IPS-18c (cell line): ENCODE measurements at regions not wholly inside any gene's neighbourhood (a gene's known extent, or its start where the extent isn't known, plus 50 kb on each side); places are given as distances from the start of the nearest gene placed in this dataset.
"Not testable (repeated sequence)": the region's sequence is repeated elsewhere in the genome, so short reads cannot be mapped to it uniquely, and the experiment has no call there.

Experiments
- H3K4me3 ChIP-seq: 2 replicates; pipeline ENCODE4 v1.7.0; 2013; ENCODE audit warnings: low read depth, mild to moderate bottlenecking, low read length, moderate library complexity; ENCODE audit not compliant: insufficient read depth
- H3K9me3 ChIP-seq: one replicate; pipeline ENCODE4 v1.6.1; 2013; ENCODE audit warnings: mild to moderate bottlenecking, low read length, moderate library complexity; ENCODE audit not compliant: control insufficient read depth, insufficient read depth

DNA sequence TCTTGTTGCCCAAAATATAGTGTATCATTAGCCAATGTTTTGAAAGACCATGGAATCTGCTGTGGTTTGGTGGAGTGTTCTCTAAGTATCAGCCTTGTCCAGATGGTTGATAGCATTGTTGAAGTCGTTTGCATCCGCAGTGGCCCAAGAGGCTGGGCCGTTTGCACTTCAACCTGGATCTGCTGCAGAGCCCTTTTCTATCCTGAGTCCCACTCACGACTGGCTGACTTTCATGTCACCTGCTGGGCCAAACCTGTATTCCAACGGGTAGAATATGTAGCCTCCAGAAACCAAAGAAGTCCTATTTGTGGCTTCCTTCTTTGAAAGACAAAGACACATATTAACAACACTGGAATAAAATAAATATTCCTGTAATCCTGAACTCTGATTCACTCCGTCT, 1154.1 kb downstream of the RPIA start:
- H3K4me3 ChIP-seq: no peak overlapping the region
- peaks cover 14% of the 10 kb centered on the region for H3K9me3 ChIP-seq

DNA sequence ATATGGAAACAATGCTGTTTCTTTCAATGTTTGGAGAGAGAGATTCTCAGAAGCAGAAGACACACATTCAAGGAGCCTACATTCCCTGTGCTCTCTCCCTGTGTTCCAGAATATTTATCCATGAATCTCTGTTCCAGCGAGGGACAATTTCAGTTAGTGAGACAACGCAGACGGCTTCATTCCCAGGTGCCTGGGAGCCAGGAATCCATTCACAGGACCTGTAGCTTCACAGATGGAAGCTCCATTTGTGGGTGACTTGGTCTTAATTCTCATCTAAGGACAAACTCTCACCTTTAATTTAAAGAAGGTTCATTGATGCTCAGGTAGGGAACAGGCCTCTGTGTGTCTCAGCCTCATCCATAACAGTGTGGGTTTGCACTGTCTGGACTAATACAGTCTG, 1156.6 kb downstream of the RPIA start:
- H3K9me3 ChIP-seq: no peaks in the 10 kb centered on the region
- H3K4me3 ChIP-seq: no peak overlapping the region

DNA sequence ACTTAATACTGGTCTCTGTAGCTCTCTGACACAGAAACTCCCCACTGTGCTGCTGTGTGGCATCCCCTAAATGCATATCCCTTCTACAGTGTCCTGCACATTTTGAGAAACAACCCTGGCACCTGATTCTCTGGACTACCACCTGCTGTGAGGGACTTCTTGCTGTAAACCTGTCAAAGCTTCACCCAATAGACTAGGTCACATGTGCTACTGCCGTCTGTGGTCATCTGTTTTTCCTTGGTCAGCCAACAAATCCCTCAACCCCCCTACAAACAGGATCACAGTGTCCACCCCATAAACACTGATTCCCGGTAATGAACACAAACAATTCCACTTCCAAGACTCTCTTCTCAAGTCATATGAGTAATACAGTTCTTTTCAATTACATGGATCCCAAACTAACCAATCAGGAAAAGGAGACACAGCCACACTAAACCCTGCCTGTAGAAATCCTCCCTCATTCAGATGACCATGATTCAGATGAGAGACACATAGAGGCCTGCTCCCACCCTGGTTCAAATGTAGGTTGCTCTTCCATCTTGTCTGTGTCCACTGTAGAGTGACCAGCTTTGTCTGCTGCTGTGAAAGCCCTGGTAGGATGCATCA, 1157.4 kb downstream of the RPIA start:
- no peak overlapping the region for H3K4me3 ChIP-seq

DNA sequence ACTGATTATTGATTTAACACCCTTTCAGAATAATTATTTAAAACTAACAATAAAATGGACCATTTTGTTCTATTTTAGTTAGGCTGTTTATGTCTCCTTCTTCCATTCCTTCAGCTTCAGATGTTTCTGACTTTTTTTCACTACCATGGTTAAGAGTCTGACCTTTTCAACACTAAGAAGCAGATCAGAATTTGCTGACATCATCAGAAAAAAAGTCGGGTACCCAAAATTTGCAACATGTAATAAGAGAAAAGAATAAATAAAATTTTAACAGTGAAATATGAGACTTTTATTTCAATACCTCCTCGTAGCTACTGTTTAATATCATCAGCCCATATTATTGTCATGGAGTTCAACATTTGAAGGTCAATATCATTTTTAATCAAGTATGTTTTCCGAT, 1158.3 kb downstream of the RPIA start:
- no peak overlapping the region for H3K4me3 ChIP-seq

More for the DNA sequence above, 1157.4 kb downstream of the RPIA start:
- H3K9me3 ChIP-seq: no peaks in the 10 kb centered on the region

DNA sequence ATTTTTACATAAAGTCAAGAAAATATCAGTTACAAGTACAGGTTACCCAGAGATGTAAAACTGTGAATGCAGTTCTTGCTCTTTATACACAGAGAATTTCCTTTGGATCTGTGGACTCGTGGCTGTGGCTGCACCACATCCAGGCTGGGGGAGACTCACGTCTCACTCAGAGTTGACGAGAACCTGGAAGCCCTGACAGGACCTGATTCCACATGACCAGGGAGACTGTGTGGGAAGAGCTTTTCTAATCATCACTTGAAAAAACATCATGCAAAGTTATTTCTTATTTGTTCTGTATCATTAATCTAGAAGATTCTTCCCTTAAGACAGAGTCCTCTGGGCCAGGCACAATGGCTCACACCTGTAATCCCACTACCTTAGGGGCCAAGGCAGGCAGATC, 1159.0 kb downstream of the RPIA start:
- Histone ChIP-seq H3K9me3 (no peaks in the 10 kb centered on the region), H3K4me3 (no peak overlapping the region)

More for the DNA sequence above, 1158.3 kb downstream of the RPIA start:
- H3K9me3 ChIP-seq: no peaks in the 10 kb centered on the region

DNA sequence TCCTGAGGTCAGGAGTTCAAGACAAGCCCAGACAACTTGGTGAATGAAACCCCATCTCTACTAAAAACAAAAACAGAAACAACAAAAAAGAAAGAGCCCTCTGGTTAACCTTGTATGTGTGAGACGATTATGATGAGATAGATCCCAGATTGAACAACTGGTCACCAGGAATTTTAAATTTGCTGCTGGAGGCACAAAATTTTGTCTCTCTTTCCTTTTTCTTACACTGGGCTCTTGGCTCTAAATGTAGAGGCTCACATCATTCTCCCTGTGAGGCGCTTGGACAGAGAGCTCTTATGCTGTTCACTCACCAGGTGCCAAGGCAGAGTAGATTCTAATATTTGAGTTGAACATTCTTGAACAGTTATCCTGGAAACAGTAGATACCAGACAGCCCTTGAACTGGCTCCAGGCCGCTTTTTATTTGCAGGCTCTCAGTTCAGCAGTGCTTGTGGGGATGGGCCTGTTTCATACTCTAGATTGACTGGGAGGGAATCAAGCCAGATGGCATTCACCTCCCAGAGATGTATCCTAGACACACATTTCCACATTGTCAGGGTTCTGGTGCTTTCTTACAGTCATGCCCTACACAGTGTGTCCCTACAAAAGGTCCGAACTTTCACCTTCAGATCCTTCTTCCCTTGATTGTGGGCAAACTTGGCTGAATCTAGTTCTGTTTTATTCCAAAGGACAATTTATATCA, 1159.6 kb downstream of the RPIA start:
- Histone ChIP-seq H3K4me3 (no peak overlapping the region), H3K9me3 (no peaks in the 10 kb centered on the region)

DNA sequence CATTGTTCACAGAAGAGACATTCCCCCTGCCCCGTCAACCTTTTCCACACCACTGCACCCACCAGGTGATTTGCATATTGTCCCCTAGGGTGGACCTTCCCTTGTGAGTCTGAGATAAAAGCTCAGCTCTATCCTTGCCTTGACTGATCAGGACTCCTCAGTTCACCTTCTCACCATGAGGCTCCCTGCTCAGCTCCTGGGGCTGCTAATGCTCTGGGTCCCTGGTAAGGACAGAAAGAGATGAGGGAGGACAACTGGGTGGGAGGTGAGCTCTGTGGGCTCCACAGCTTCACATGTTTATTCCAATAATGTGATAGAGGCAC, 1160.1 kb downstream of the RPIA start:
- Histone ChIP-seq H3K4me3 (no peak overlapping the region), H3K9me3 (no peaks in the 10 kb centered on the region)

DNA sequence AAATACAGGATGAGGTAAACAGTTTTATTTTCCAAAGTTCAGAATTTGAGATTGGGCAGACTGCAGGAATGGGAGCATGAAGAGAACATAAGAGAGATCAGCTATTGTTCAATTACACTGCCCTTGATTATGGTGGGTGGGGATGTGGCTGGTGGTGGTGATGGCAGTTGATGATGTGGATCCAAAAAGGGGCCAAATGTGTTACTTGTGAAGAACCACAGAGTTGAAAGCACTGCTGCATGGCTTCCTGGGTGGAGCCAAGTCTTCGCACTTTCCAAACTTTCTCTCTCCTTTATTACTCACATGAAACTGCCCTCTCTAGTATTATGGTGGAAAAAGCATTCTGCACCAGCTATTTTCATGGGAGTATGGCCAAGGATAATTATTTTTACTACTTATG, 1162.0 kb downstream of the RPIA start:
- not testable (repeated sequence) for H3K4me3 ChIP-seq, H3K9me3 ChIP-seq

DNA sequence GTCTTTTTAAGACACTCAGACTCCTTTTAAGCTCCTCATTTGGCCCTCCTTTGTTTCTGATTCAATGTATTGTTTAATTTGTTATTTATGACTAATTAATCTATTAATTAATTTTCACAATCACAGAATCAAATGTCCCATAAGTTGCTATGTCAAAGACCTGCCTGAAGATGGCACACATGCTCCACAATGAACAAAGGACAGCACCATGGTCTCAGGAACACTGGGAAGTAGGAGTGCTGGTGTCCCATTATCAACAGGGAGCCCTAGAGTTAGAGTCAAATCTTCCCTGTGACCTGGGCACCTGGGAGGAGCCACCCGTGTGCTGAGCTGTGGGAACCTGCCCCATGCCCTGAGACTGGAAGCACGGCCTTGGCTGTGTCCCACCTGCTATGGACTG, 1164.3 kb downstream of the RPIA start:
- not testable (repeated sequence) for H3K9me3 ChIP-seq, H3K4me3 ChIP-seq

DNA sequence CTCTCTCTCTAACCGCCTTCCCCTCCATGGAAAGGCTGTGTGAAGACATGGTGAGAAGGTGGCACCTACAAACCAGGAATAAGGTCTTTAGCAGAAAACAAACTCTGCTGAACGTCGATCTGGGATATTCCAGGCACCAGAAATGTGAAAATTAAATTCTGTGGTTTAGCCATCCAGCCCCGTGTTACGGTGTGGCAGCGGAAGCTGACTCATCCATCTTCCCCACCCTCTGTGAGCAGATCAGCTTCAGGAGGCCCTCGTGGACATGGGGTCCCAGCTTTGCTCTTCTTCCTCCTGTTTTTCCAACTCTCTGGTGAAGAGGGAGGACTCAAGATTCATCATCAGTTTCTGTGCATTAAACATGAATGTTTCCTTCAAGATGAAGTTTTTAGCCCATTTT, 1164.8 kb downstream of the RPIA start:
- not testable (repeated sequence) for H3K4me3 ChIP-seq, H3K9me3 ChIP-seq

DNA sequence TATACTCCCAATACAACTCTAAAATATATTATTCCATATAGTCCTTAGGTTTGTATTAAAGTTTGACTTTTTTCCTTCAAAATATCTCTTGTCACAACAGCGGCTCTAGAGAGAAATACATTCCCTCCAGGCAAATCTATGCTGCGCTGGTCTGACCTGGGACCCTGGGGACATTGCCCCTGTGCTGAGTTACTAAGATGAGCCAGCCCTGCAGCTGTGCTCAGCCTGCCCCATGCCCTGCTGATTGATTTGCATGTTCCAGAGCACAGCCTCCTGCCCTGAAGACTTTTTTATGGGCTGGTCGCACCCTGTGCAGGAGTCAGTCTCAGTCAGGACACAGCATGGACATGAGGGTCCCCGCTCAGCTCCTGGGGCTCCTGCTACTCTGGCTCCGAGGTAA, 1170.7 kb downstream of the RPIA start:
- not testable (repeated sequence) for H3K4me3 ChIP-seq, H3K9me3 ChIP-seq

DNA sequence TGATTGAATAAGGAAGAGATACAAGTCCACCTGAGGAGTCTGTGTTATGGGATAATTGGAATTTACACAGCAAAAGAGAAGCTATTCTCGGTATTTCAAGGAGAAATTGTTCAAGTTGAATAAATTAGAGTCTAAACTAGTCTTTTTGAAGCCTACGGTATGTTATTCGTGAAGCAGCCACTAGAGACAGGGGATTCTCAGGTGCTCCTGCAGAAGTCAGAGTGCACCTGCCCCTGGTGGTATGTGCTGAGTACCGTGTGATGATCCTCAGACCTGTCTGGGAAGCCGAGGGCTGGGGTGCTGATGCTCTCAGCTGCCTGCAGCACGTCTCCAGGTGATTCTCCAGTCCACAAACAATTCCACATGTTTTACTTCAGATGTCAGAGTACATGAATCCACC, 1171.7 kb downstream of the RPIA start:
- H3K9me3 ChIP-seq, H3K4me3 ChIP-seq: not testable (repeated sequence)

DNA sequence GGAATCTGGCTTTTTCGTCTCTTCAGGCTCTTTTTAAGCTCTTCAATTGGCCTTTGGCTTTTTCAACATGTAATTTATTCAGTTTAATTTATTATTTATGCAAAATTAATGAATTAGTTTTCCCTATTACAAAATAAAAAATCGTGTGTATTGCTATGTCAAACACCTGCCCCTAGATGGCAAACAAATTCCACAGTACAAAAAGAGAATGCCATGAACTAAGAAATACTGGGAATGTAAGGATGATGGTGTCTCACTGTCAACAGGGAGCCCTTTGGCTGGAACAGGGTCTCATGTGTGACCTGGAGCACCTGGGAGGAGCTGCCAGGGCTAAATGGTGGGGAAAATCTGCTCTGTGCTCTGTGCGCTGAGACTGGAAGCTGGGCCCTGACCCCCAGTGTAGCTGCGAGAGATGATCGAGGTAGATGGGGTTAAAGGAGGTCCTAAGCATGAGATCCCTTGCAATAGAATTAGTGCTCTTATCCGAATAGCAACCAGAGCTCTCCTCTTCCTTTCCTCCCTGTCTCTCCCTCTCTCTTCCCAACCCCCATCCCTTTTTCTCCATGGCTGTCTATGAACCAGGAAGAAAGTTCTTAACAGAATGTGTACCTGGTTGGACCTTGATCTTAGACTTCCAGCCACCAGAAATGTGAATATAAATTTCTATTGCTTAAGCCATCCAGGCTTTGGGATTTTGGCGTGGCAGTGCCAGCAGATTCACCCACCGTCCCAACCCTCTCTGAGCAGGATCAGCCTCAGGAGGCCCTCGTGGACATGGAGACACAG, 1183.5 kb downstream of the RPIA start:
- H3K4me3 ChIP-seq, H3K9me3 ChIP-seq: not testable (repeated sequence)

DNA sequence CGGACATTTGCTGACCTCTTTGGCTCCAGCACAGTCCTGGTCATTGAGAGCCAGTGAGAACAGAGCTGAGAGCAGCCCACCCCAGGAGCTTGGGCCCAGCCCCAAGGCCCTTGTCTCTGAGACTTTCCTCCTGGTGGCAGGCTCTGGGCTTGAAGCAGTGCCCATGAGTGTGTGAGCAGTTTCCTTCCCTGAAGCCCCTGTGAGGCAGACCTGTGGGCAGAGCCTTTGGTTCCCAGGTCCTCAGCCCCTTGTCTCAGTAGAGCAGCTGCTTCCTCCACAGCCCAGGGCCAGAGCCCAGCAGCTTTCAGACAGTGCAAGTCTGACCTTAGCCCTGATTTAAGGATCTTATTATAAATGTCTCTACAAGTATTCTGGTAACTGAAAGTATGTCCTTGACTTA, 1185.0 kb downstream of the RPIA start:
- not testable (repeated sequence) for H3K9me3 ChIP-seq, H3K4me3 ChIP-seq

DNA sequence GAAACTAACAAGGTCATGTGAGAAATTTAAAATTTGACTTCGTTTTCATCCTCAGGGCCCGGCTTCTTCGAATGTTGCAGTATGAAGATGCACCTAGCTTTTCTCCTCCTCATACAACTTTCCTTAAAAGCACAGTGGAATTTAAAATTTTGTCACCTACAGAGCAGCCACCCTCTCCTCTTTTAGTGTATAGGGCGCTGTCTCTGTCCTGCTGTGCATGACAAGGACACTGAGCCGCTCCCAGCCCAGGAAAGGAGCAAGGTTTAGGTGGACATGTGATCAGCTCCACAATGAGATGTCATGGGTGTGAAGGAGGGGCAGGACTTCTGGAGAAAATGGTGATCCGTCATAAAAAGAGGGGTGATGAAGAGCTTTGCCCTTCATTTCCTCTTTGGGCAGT, 1185.4 kb downstream of the RPIA start:
- H3K9me3 ChIP-seq, H3K4me3 ChIP-seq: not testable (repeated sequence)

DNA sequence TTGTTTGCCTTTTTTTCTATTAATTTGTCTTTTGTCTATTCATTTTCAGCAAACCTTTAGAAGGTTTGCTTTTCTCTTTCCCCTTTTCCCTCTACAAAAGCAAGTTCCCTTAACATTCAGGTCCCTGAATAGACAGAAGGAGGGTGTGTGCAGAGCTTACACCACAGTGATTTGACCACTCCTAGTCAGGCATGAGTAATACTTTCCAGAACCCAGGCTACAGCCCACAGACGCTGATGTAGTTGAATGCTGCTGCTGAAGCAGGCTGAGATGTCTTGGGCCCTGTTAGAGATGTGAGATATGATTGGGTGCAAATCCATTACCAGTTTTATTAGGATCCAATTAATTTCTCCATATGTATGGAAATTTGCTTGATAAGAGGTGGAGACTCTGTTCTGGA, 1191.4 kb downstream of the RPIA start:
- H3K9me3 ChIP-seq, H3K4me3 ChIP-seq: not testable (repeated sequence)

DNA sequence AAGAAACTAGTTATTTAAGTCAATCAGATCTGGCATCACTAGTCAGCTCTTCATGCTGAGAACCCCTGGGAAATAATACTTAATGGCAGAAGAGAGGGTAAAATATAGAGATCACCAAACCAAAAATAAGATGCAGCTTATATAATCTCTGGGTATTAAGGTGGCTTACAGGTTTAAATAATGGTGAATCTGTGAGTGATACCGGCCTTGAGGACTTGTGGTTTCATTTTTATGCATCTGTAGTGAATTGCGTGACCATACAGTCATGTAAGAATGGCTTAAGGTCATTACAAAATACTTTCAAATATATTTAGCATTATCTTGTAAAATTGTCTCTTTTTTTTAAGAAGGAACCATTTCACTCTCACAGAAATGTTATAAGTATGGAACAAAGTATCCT, 1192.2 kb downstream of the RPIA start:
- not testable (repeated sequence) for H3K4me3 ChIP-seq, H3K9me3 ChIP-seq

DNA sequence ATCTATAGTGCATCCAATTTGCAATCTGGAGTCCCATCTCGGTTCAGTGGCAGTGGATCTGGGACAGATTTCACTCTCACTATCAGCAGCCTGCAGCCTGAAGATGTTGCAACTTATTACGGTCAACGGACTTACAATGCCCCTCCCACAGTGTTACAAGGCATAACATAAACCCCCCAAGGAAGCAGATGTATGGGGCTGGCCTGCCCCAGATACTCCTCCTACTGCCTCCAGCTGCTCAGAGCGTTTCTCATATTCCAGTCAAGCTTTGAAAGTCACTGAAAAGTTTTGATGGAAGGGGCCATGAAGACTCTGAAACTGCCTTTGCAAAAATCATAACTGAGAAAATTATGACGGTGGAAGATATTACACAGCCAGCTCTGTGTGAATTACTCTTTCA, 1193.6 kb downstream of the RPIA start:
- not testable (repeated sequence) for H3K9me3 ChIP-seq, H3K4me3 ChIP-seq
